HFFc6 (cell line): ENCODE measurements at regions not wholly inside any gene's neighbourhood (a gene's known extent, or its start where the extent isn't known, plus 50 kb on each side); places are given as distances from the start of the nearest gene placed in this dataset.

ENCODE experiments used
- DNase-seq: peaks from one replicate; pipeline ENCODE4 v3.0.0-alpha.2; 2018
- H3K27ac Mint-ChIP-seq: 2 replicates; pipeline ENCODE4 v1.8.0; 2020; ENCODE audit warnings: mild to moderate bottlenecking, mixed read lengths
- H3K27me3 Mint-ChIP-seq: 2 replicates; pipeline ENCODE4 v1.8.0; 2021; ENCODE audit warnings: mild to moderate bottlenecking, moderate library complexity, mixed read lengths; ENCODE audit not compliant: insufficient read depth
- H3K36me3 Mint-ChIP-seq: 2 replicates; pipeline ENCODE4 v1.8.0; 2021; ENCODE audit warnings: low read depth, mixed read lengths
- H3K4me1 Mint-ChIP-seq: 2 replicates; pipeline ENCODE4 v1.8.0; 2020; ENCODE audit warnings: low read depth, mixed read lengths
- H3K4me3 Mint-ChIP-seq: 2 replicates; pipeline ENCODE4 v1.8.0; 2020; ENCODE audit warnings: mild to moderate bottlenecking, moderate library complexity, mixed read lengths
- H3K9me3 Mint-ChIP-seq: 2 replicates; pipeline ENCODE4 v1.8.0; 2020; ENCODE audit warnings: mild to moderate bottlenecking, mixed read lengths
- CTCF ChIP-seq: fragments of 200-600 bp; sonication (generic); IDR thresholded peaks from 2 replicates; pipeline ENCODE4 v1.5.0; 2021; ENCODE audit warnings: antibody characterized with exemption, mild to moderate bottlenecking

- Mint-ChIP-seq H3K4me3 (no peak overlapping the region), H3K4me1 (no peaks in the 10 kb centered on the region), H3K27ac (no peak overlapping the region), H3K36me3 (no peaks in the 10 kb centered on the region), H3K9me3 (no peaks in the 10 kb centered on the region), H3K27me3 (peaks cover 56% of the 10 kb centered on the region)
- DNase-seq = no peak
- no peak for TF ChIP-seq CTCF
These were observed 78.4 kb downstream of the CCNG2 start for GRCh38 chr4:77235289-77235854.

GRCh38 chr4:77236806-77237205 lies 79.8 kb downstream of the CCNG2 start:
- TF ChIP-seq CTCF = no peak
- Mint-ChIP-seq H3K4me3 (no peak overlapping the region), H3K9me3 (no peaks in the 10 kb centered on the region), H3K27me3 (peaks cover 57% of the 10 kb centered on the region), H3K27ac (no peak overlapping the region), H3K36me3 (no peaks in the 10 kb centered on the region), H3K4me1 (no peaks in the 10 kb centered on the region)
- DNase-seq = no peak

GRCh38 chr4:77240469-77241066 lies 83.6 kb downstream of the CCNG2 start:
- Mint-ChIP-seq H3K27ac (no peak overlapping the region), H3K9me3 (no peaks in the 10 kb centered on the region), H3K27me3 (peaks cover 50% of the 10 kb centered on the region), H3K4me3 (no peak overlapping the region), H3K4me1 (no peaks in the 10 kb centered on the region), H3K36me3 (no peaks in the 10 kb centered on the region)
- peak; percentile 23 for DNase-seq
- peak; percentile 91 for TF ChIP-seq CTCF

- H3K27ac Mint-ChIP-seq = no peak overlapping the region
- H3K27me3 Mint-ChIP-seq = peaks cover 37% of the 10 kb centered on the region
- DNase-seq = no peak
- H3K36me3 Mint-ChIP-seq = no peaks in the 10 kb centered on the region
- no peaks in the 10 kb centered on the region for H3K9me3 Mint-ChIP-seq
- H3K4me1 Mint-ChIP-seq = no peaks in the 10 kb centered on the region
- H3K4me3 Mint-ChIP-seq = no peak overlapping the region
- TF ChIP-seq CTCF = no peak
These were observed 91.8 kb downstream of the CCNG2 start for GRCh38 chr4:77248805-77249204.

GRCh38 chr4:77251751-77252150 lies 94.7 kb downstream of the CCNG2 start:
- peaks cover 38% of the 10 kb centered on the region for H3K27me3 Mint-ChIP-seq
- no peaks in the 10 kb centered on the region for H3K9me3 Mint-ChIP-seq
- no peak overlapping the region for H3K4me3 Mint-ChIP-seq
- TF ChIP-seq CTCF = no peak
- no peaks in the 10 kb centered on the region for H3K36me3 Mint-ChIP-seq
- no peaks in the 10 kb centered on the region for H3K4me1 Mint-ChIP-seq
- DNase-seq = no peak
- H3K27ac Mint-ChIP-seq = no peak overlapping the region
